Neural cell (in vitro differentiated cells): ENCODE measurements at regions not wholly inside any gene's neighbourhood (a gene's known extent, or its start where the extent isn't known, plus 50 kb on each side); places are given as distances from the start of the nearest gene placed in this dataset.

ENCODE experiments used
- EZH2 ChIP-seq: fragments of 200-600, 300-800 bp; shearing (Covaris generic), sonication (generic); IDR thresholded peaks from 2 replicates; pipeline ENCODE4 v1.6.1; 2014; ENCODE audit warnings: antibody characterized with exemption, low read length, borderline replicate concordance, mild to moderate bottlenecking; ENCODE audit not compliant: insufficient read depth, poor library complexity, severe bottlenecking
- TAF1 ChIP-seq: IDR thresholded peaks from 2 replicates; pipeline ENCODE4 v1.6.1; 2012; ENCODE audit warnings: low read depth
- TF ChIP-seq, protein P1 (sequence below): IDR thresholded peaks from 2 replicates; pipeline ENCODE4 v1.6.1; 2012; ENCODE audit warnings: borderline replicate concordance
- TF ChIP-seq, protein P2 (sequence below): fragments of 450-650 bp; IDR thresholded peaks from 2 replicates; pipeline ENCODE4 v1.5.1; 2014; ENCODE audit warnings: antibody characterized with exemption, mild to moderate bottlenecking, moderate library complexity; ENCODE audit not compliant: poor library complexity, severe bottlenecking

DNA sequence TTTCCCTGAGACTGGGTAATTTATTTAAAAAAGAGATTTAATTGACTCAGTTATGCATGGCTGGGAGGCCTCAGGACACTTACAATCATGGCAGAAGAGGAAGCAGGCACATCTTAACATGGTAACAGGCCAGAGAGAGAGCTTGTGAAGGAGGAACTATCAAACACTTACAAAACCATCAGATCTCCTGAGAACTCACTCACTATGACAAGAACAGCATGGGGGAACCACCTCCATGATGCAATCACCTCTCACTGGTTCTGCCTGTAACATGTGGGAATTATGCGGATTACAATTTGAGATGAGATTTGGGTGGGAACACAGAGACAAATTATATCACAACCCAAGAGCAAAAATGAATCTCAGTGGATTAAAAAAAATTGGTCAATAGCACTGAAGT, 416.0 kb upstream of the TMCO5A start:
- TF ChIP-seq EZH2: no peak
- TF ChIP-seq, protein P1, sequence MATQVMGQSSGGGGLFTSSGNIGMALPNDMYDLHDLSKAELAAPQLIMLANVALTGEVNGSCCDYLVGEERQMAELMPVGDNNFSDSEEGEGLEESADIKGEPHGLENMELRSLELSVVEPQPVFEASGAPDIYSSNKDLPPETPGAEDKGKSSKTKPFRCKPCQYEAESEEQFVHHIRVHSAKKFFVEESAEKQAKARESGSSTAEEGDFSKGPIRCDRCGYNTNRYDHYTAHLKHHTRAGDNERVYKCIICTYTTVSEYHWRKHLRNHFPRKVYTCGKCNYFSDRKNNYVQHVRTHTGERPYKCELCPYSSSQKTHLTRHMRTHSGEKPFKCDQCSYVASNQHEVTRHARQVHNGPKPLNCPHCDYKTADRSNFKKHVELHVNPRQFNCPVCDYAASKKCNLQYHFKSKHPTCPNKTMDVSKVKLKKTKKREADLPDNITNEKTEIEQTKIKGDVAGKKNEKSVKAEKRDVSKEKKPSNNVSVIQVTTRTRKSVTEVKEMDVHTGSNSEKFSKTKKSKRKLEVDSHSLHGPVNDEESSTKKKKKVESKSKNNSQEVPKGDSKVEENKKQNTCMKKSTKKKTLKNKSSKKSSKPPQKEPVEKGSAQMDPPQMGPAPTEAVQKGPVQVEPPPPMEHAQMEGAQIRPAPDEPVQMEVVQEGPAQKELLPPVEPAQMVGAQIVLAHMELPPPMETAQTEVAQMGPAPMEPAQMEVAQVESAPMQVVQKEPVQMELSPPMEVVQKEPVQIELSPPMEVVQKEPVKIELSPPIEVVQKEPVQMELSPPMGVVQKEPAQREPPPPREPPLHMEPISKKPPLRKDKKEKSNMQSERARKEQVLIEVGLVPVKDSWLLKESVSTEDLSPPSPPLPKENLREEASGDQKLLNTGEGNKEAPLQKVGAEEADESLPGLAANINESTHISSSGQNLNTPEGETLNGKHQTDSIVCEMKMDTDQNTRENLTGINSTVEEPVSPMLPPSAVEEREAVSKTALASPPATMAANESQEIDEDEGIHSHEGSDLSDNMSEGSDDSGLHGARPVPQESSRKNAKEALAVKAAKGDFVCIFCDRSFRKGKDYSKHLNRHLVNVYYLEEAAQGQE: no peak
- no peak for TF ChIP-seq TAF1
- TF ChIP-seq, protein P2, sequence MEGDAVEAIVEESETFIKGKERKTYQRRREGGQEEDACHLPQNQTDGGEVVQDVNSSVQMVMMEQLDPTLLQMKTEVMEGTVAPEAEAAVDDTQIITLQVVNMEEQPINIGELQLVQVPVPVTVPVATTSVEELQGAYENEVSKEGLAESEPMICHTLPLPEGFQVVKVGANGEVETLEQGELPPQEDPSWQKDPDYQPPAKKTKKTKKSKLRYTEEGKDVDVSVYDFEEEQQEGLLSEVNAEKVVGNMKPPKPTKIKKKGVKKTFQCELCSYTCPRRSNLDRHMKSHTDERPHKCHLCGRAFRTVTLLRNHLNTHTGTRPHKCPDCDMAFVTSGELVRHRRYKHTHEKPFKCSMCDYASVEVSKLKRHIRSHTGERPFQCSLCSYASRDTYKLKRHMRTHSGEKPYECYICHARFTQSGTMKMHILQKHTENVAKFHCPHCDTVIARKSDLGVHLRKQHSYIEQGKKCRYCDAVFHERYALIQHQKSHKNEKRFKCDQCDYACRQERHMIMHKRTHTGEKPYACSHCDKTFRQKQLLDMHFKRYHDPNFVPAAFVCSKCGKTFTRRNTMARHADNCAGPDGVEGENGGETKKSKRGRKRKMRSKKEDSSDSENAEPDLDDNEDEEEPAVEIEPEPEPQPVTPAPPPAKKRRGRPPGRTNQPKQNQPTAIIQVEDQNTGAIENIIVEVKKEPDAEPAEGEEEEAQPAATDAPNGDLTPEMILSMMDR: no peak
